ENCODE measurements at regions not wholly inside any gene's neighbourhood (a gene's known extent, or its start where the extent isn't known, plus 50 kb on each side); places are given as distances from the start of the nearest gene placed in this dataset.
"Not testable (repeated sequence)": the region's sequence is repeated elsewhere in the genome, so short reads cannot be mapped to it uniquely, and the experiment has no call there.

GRCh38 chr15:77898811-77899730, 178.4 kb downstream of the TBC1D2B start:
- DNase-seq (ENCODE audit: low read depth, low spot score), result no peak
- no peak overlapping the region for H3K4me3 ChIP-seq (ENCODE audit: low read length)

- no peak for DNase-seq (ENCODE audit: low read depth, low spot score)
- no peak overlapping the region for H3K4me3 ChIP-seq (ENCODE audit: low read length)
Observed at GRCh38 chr15:77897896-77898406, 179.6 kb downstream of the TBC1D2B start.

GRCh38 chr15:77897113-77897895, 180.2 kb downstream of the TBC1D2B start:
- DNase-seq (ENCODE audit: low read depth, low spot score); H3K4me3 ChIP-seq (ENCODE audit: low read length): not testable (repeated sequence)

- H3K4me3 ChIP-seq (ENCODE audit: low read length); DNase-seq (ENCODE audit: low read depth, low spot score): not testable (repeated sequence)
Observed at GRCh38 chr15:77896147-77897112, 181.1 kb downstream of the TBC1D2B start.

- no peak for DNase-seq (ENCODE audit: low read depth, low spot score)
- no peak overlapping the region for H3K4me3 ChIP-seq (ENCODE audit: low read length)
Observed at GRCh38 chr15:77895742-77896141, 181.8 kb downstream of the TBC1D2B start.

GRCh38 chr15:77895145-77895544, 182.4 kb downstream of the TBC1D2B start:
- not testable (repeated sequence) for DNase-seq (ENCODE audit: low read depth, low spot score); H3K4me3 ChIP-seq (ENCODE audit: low read length)

GRCh38 chr15:77893671-77894640, 183.6 kb downstream of the TBC1D2B start:
- DNase-seq (ENCODE audit: low read depth, low spot score); H3K4me3 ChIP-seq (ENCODE audit: low read length): not testable (repeated sequence)

GRCh38 chr15:77893246-77893645, 184.3 kb downstream of the TBC1D2B start:
- H3K4me3 ChIP-seq (ENCODE audit: low read length); DNase-seq (ENCODE audit: low read depth, low spot score): not testable (repeated sequence)

GRCh38 chr15:77892335-77892734, 185.2 kb downstream of the TBC1D2B start:
- no peak overlapping the region for H3K4me3 ChIP-seq (ENCODE audit: low read length)
- DNase-seq (ENCODE audit: low read depth, low spot score), result no peak

- not testable (repeated sequence) for H3K4me3 ChIP-seq (ENCODE audit: low read length); DNase-seq (ENCODE audit: low read depth, low spot score)
Observed at GRCh38 chr15:77891862-77892261, 185.6 kb downstream of the TBC1D2B start.

- DNase-seq (ENCODE audit: low read depth, low spot score); H3K4me3 ChIP-seq (ENCODE audit: low read length): not testable (repeated sequence)
Observed at GRCh38 chr15:77890911-77891801, 186.4 kb downstream of the TBC1D2B start.

- not testable (repeated sequence) for DNase-seq (ENCODE audit: low read depth, low spot score); H3K4me3 ChIP-seq (ENCODE audit: low read length)
Observed at GRCh38 chr15:77889828-77890725, 187.4 kb downstream of the TBC1D2B start.

- no peak overlapping the region for H3K4me3 ChIP-seq (ENCODE audit: low read length)
- DNase-seq (ENCODE audit: low read depth, low spot score), result no peak
Observed at GRCh38 chr15:77889009-77889806, 188.3 kb downstream of the TBC1D2B start.

- H3K4me3 ChIP-seq (ENCODE audit: low read length); DNase-seq (ENCODE audit: low read depth, low spot score): not testable (repeated sequence)
Observed at GRCh38 chr15:77887563-77888429, 189.7 kb downstream of the TBC1D2B start.
